GM18517 (cell line): ENCODE measurements at regions not wholly inside any gene's neighbourhood (a gene's known extent, or its start where the extent isn't known, plus 50 kb on each side); places are given as distances from the start of the nearest gene placed in this dataset.
"Not testable (repeated sequence)": the region's sequence is repeated elsewhere in the genome, so short reads cannot be mapped to it uniquely, and the experiment has no call there.

Experiments
- ATAC-seq: cut with Tn5 transposase; IDR thresholded peaks from one replicate; pipeline ENCODE4 v1.9.1; 2021; ENCODE audit warnings: mild to moderate bottlenecking, moderate library complexity; ENCODE audit not compliant: unreplicated experiment

DNA sequence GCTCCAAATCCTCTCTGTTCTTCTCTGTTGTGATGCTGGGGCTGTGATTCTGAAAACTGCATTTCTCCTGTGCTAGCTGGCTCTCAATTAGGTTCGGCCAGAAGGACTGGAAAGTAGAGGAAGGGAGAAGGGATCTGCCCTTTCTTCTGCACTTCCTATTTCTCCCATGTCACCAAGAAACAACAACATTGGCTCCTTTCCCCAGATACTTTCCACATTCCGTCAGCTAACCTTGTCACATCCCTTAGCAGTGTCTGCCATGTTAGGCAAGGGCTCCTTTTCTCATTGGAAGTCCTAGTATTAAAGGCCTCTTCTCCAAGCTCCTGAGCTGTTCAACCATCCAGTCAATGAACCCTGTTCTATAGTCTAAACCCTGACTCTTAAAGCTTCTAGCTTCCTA is 171.1 kb downstream of the ZNF621 start:
- no peak for ATAC-seq

DNA sequence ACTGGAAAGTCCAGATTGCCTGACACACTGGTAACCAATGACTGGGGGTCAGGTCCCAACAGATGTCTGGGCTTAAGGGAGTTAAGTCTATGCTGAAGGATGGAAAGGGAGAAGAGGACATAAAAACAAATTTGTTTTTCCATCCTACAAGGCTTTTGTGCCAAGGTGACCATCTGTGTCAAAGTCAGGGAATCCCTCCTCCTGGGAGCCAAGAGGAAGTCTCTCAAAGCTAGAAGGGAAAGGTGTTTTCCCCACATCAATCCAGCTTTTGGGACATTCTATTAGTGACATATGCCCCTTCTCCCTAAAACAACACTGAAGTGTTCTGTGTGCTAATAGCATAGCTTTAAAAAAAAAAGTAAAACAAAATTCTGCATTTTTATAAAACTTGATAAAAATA is 173.9 kb downstream of the ZNF621 start:
- ATAC-seq = not testable (repeated sequence)

GRCh38 chr3:40701016-40701588 is 176.3 kb downstream of the ZNF621 start:
- ATAC-seq = no peak

DNA sequence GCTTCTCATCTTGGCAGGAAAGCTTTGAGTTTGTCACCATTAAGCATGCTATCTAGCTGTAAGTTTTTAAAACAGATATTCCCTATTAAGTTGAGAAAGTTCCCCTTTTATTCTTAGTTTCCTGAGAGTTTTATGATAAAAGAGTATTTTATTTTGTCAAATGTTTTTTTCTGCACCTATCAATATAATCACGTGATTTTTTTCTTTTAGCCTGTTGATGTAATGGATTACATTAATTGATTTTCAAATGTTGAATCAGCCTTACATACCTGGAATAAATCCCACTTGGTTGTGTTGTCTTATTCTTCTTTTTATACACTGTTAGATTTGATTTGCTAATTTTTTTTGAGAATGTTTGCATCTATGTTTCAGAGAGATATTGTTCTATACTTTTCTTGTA is 179.5 kb downstream of the ZNF621 start:
- ATAC-seq = no peak

GRCh38 chr3:40705663-40706062 is 180.9 kb downstream of the ZNF621 start:
- no peak for ATAC-seq

- no peak for ATAC-seq
Measured at GRCh38 chr3:40713306-40713705, 188.5 kb downstream of the ZNF621 start.

DNA sequence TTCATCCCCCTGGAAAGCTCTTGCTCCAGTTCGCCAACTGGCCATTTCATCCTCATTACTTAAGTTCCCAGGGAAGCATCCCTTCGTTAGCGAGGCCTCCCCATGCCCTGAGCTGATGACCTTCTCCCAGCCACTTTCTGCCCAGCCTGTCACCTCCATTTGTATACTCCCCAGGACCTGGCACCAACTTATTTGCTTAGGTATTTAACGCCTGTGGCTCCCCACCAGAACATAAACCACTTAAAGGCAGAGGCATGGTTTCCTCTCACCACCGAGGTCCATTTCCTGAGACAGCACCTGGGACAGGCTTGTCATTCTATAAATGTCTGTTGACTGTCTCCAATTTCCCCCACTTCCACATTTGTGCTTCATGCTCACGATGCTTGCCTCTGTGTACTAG is 189.0 kb downstream of the ZNF621 start:
- ATAC-seq = no peak

DNA sequence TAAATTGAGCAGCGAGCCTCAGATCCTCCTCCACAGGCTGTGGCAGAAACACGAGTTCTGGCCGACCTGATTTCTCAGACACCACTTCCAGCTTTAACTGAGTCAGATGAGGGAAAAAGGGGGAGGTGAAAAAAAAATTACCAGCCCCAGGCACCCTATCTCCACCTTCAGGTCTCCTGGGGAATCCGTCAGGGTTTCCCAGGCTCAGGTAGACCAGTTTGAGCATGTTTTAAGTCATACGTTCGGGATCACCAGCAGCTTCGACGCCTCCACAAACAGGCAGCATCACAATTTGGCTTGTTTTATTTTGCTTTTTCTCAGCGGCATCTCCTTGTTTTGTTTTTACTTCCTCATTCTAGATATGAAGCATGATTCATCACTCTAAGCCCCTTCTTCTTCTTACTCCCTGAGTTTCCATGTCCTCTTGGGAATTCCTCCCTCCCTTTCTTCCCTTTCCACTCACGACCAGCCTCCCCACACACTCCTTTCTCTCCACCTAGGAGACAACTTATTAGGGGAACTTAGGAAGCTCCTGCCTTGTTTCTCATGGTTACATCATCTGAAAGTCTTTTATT is 190.1 kb downstream of the ZNF621 start:
- no peak for ATAC-seq

- no peak for ATAC-seq
Measured at GRCh38 chr3:40715551-40715950, 190.8 kb downstream of the ZNF621 start.

GRCh38 chr3:40717471-40717870 is 192.7 kb downstream of the ZNF621 start:
- no peak for ATAC-seq

- ATAC-seq = no peak
Measured at GRCh38 chr3:40718209-40718608, 193.4 kb downstream of the ZNF621 start.

- peak; percentile 96 for ATAC-seq
Measured at GRCh38 chr3:40718681-40719080, 193.9 kb downstream of the ZNF621 start.

GRCh38 chr3:40719660-40720287 is 195.0 kb downstream of the ZNF621 start:
- ATAC-seq = no peak

GRCh38 chr3:40720341-40720740 is 195.6 kb downstream of the ZNF621 start:
- no peak for ATAC-seq

DNA sequence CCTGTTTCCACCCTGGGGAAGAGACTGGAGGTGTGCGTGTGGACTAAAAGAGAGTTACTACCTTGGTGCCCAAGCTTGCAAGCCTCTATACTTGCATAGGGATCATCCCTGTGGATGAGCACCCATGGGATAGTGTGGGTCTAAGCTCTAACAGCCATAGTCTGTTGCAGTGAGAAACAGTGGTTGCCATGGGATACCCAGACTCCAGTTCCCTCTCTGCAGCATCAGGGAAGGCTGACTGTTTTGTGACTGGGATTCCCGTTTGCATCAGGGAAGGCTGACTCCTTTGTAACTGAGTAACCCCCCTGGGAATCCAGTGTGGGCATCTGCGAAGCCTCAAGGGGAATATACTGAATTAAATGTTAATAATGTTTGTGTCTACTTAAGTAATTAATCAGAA is 196.1 kb downstream of the ZNF621 start:
- no peak for ATAC-seq

DNA sequence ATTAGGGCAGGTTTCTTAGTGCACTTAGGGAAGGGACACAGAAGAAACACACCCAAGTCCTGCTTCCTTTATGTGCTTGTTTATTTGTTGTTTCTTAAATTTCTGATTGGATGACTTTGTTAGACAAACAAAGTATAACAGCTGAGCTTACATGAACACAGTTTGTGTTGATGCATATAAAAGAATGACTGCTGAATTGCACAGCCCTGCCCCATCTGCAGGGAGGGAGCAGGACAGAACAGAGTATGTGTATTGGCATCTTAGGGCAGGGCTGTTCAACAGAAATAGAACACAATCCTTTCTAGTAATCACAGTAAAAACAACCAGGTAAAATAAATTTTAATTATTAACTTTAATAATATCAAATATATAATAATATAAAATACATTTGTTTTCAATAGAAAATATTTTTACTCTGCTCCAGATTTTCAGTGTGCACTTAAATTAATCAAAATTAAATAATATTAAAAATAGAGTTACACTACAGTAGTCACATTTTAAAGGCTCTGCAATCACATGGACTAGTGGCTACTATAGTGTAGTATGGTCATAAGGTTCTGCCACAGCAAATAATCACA is 198.4 kb downstream of the ZNF621 start:
- no peak for ATAC-seq

- ATAC-seq = no peak
Measured at GRCh38 chr3:40725031-40725430, 200.3 kb downstream of the ZNF621 start.

DNA sequence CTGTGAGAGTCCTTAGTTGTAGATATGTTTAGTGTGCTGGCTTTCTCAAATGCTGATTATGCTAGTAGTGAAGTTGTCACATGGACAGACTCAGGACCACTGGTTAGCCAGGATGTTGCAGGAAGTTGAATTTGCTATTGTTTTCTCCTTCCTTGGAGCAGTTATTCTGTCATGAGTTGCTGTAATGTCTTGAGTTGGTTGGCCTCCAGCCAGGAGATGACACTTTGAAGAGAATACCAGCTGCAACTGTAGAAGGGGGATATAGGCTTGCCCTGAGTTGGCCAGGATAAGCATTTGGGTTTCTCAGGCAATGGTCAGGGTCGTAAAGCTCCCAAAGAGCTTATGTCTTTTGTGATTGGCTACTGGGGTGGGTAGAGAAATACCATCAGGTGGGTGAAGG is 206.7 kb downstream of the ZNF621 start:
- no peak for ATAC-seq

GRCh38 chr3:40736943-40737342 is 212.2 kb downstream of the ZNF621 start:
- ATAC-seq = no peak

DNA sequence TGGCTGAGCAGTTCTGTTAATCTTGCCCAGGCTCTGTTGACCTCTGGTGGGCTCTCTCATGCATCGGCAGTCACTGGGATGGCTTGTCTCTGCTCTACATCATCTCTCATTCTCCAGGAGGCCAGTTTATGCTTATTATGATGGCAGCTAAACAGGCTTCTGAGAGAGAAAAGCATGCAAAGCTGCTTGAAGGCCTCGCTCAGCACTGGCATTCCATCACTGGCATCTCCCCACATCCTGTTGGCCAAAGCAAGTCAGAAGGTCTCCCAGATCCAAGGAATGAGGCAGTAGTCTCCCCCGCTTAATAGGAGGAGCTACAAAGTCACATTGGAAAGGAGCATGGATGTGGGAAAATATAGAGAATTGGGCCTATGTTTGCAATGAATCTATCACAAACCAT is 212.6 kb downstream of the ZNF621 start:
- ATAC-seq = no peak

DNA sequence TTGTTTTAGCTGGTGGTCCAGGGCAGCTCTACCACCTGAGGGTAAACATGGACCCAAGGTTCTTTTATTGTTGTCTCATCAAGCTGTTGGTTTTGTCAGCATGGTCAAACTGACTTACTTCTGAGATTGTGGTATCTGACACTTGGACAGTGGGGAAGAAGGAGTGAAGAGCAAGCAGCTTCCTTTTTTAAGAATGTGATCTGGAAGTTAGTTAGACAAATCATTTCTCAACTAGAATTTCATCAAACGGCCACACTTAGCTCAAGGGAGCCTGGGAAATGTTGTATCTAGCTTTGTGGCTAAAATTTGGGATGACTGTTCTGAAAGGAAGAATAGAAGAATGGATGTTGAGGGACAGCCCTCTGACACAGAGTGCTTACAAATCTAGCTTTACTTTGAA is 215.2 kb downstream of the ZNF621 start:
- ATAC-seq = no peak

DNA sequence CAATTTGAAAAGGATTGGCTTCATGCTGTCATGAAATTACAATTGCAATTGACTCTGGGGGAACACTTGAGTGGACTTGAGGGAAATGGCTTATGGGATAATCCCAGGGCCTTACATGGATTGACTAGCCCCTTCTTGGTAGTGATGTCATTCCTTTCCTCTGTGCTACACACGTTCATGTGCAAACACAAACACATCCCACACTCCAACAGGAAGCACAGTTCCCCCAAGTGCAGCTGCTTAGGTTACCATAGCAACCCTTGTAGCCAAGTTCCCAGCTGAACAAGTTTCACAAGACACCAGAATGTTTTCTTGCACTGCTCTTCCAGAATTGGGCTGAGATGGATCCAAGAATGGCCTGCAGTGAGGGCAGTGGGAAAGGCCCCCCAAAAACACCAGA is 217.0 kb downstream of the ZNF621 start:
- ATAC-seq = no peak
